Activated CD8-positive, alpha-beta memory T cell treated with anti-CD3 and anti-CD28 coated beads for 1 hour (primary cell): ENCODE measurements at regions not wholly inside any gene's neighbourhood (a gene's known extent, or its start where the extent isn't known, plus 50 kb on each side); places are given as distances from the start of the nearest gene placed in this dataset.

Experiments used
- DNase-seq, 2 donors: peaks; one replicate each; pipeline ENCODE4 v3.0.0-alpha.2; 2020; ENCODE audit warnings: low read depth in 1 of 2; ENCODE audit errors: extremely low read depth in 1 of 2

GRCh38 chr11:134783234-134783633 lies 371.2 kb upstream of the B3GAT1 start:
- no peak for DNase-seq

- no peak for DNase-seq
Observed at GRCh38 chr11:134781380-134781866, 369.4 kb upstream of the B3GAT1 start.

- DNase-seq: no peak
Observed at GRCh38 chr11:134780486-134781147, 368.6 kb upstream of the B3GAT1 start.

- DNase-seq: no peak
Observed at GRCh38 chr11:134779179-134779578, 367.1 kb upstream of the B3GAT1 start.

GRCh38 chr11:134768463-134768862 lies 356.4 kb upstream of the B3GAT1 start:
- DNase-seq: no peak

DNA sequence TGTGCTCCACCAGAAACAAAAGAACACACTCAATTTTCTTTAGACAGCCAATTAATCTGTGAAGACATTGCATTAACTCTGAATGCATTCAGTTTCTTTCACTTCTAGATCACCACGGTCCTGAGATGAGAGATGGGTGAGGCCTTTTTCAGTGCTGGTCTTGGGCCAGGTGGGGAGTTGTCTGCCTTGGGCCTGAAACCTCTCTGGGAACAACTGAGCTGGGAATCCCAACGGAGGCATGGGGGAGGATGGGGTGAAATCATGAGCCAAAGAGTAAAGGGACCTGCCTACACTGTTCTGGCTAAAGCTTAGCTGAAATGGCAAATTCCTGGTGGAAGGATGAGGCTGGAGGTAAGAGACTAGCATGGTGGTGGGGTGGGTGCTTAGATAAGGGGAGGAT lies 353.5 kb upstream of the B3GAT1 start:
- no peak for DNase-seq

DNA sequence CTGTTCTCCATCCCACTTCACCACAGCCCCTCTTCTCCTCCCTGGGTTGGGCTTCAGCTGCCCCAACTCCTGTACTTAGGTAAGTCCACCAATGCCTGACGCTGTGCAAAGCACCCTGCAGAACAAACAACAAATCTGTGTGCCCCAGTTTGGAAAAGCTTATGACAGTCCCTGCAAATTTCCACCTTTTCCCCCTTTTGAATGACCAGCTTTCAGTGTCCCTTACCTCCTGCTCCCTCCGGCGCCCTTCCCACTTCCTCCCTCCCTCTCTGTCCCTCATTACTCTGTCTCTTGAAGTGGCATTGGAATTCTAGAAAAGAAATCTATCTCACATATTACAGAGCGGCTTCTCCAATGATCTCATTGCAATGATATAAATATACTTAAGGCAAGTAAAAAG lies 352.9 kb upstream of the B3GAT1 start:
- DNase-seq: no peak

DNA sequence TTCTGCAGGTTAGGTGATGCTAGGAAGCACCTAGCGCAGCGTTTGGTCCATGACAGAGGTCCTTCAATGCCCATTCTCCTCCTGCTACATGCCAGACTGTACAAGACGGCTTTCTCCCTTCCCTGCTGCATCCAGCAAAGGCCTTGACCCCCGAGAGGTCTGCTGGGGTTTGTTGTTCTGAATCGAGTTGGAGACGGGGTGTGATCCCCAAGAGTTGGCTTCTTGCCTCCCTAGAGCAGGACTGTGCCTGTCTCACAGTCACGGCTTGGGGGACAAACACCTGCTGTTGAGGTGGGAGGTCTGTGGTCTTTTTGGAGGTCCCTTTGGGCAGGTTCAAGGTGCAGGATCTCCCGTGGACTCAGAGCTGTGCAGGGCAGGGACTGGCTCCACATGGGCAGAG lies 352.3 kb upstream of the B3GAT1 start:
- no peak for DNase-seq

DNA sequence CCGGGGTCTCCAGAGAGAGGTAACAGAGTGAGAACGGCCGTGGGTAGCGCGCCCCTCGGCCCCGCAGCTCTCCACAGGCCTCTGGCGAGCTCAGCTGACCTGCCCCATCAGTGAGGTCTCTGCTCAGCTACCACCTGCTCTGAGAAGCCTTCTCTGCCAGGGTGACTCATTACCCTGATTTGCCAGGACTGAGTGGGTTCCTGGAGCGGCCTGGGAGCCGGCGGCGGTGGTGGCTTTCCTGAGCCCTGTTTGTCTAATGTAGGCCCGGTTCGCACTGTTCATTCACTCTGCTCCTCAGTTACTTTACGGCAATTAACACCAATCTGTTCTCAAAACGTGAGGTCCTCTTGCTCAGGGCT lies 351.0 kb upstream of the B3GAT1 start:
- no peak for DNase-seq

- DNase-seq: no peak
Observed at GRCh38 chr11:134762248-134763029, 350.4 kb upstream of the B3GAT1 start.

GRCh38 chr11:134761926-134762247 lies 349.8 kb upstream of the B3GAT1 start:
- no peak for DNase-seq

DNA sequence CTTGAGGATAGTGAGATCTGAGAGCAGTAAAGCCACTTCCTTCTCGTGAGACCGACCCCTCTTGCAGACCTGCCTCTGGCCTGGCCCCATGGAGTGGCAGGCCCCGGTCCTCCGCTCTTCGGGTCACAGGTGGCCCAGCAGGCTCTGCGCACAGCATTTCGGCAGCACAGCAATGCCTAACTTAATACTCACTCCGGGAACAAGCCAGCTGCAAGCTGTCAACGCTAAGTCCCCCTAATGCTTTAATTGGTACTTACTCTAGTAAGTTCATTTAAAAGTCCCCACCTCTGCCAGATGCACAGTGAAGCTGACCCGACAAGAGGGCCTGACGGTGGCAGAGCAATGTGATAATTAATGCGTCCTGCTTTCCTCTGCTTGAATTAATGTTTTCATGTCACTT lies 349.3 kb upstream of the B3GAT1 start:
- no peak for DNase-seq

DNA sequence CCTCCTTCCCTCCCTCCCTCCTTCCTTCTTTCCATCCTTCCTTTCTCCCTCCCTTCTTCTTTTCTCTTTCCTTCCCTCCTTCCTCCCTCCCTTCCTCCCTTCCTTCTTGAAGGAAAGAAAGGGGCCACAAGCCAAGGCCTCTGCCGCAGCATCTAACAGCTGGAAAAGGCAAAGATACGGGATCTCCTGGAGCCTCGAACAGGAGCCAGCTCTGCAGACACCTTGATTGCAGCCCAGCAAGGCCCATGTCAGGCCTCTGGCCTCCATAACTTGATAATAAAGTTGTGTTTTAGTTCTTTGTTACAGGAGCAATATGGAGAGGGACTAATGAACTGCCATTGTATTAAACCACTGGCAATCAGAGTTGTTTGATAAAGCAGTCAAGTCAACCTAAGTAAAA lies 348.9 kb upstream of the B3GAT1 start:
- DNase-seq: no peak

- no peak for DNase-seq
Observed at GRCh38 chr11:134760299-134760698, 348.3 kb upstream of the B3GAT1 start.

DNA sequence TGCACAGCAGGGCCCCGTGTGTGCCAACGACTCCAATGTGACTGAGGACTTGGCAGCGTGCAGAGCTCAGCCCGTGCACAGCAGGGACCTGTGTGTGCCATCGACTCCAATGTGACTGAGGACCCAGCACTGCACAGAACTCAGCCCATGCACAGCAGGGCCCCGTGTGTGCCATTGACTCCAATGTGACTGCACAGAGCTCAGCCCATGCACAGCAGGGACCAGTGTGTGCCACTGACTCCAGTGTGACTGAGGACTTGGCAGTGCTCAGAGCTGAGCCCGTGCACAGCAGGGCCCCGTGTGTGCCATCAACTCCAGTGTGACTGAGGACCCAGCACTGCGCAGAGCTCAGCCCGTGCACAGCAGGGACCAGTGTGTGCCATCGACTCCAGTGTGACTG lies 347.8 kb upstream of the B3GAT1 start:
- no peak for DNase-seq

- no peak for DNase-seq
Observed at GRCh38 chr11:134759274-134759673, 347.2 kb upstream of the B3GAT1 start.

DNA sequence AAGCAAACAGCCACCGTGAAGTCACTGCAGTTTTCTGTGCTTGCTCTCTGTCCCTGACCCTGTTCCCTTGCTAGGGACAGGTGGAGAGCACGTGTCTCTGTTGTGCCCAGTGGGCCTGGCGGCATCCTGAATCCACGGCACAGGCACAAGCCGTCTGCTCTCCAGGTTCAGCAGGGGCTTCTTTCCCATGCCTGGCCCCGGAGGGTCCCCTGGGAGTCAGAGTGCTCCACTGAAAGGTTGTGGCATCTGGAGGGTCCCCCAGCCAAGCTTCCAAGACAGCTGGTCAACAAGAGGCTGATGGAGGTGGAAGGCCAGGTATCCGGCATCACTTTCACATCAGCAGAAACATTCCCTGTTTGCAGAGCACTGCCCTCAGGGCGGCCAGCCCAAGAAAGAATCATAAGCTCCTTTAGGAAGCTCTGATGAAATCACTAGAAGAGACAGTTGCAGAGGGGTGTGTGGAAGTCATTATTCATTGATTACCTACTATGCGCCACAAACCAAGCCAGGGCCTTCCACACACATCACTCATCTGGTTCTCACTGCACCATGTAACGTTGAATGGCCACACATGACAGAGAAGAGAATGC lies 346.4 kb upstream of the B3GAT1 start:
- no peak for DNase-seq

DNA sequence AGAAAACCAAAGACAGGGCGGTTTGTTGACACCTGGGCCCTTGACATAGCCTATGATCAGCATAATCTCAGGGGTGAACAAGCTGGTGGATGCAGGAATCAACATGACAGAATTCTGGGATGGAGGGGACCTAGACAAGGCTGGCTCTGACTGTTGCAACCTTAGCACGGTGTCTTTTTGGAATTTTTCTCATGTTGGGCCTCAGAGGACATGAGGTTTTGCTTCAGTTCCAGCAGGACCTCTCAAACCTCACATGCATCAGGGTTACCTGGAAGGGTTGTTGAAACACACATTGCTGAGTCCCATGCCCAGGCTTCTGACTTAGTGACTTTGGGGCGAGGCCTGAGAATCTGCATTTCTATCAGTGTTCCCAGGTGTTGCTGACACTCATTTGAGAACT lies 345.6 kb upstream of the B3GAT1 start:
- DNase-seq: no peak

GRCh38 chr11:134756811-134757540 lies 344.9 kb upstream of the B3GAT1 start:
- no peak for DNase-seq

DNA sequence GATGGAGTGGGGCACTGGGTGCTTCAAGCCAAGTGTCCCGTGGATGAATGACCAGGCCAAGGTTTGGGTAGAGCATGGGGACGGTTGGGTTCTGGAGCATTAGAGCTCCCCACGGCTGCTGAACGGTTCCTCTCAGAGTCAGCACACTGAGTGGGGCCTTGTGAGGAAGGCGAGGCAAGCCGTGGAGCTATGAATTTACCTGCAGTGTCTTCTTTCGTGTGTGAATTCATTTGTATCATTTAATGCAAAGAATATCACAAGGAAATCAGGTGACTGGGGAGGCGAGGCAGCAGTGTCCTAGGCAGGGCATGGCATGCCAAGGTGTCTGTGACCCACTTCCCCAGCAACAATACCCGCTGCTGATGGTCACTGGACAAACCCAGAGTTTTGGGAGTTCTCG lies 343.5 kb upstream of the B3GAT1 start:
- DNase-seq: no peak

DNA sequence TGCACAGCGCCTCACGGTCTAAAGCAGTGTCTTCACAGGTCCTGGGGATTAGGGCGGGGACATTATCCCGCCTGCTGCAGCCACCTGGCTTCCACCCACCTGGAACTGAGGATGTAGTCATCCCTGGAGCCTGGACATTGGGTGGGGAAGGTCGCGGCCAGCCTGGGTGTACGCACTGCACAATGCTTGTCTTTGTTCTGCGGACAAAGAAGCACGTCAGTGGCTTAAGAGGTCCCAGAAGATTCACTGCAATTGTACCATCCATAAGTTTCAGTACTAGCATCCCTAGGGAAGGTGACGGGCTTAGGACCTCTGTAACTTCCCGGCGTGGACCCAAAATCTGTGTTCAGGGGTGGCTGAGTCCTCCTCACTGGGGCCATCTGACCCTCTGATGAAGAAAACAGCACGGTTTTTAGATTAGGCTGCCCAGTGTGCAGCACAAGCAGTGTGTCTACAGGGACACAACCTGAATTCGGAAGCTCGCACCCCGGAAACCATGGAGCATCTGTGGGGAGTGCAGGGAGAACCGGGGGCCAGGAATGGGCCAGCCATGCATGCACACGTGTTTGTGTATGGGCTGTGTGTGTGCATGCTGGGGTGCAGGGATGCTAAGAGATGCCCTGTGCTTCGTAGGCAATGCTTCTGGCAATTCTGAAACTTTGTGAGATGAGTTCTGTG lies 342.6 kb upstream of the B3GAT1 start:
- DNase-seq: no peak
